PC-9 (cell line): ENCODE measurements at regions not wholly inside any gene's neighbourhood (a gene's known extent, or its start where the extent isn't known, plus 50 kb on each side); places are given as distances from the start of the nearest gene placed in this dataset.
A peak's percentile ranks its signal among the peaks of the same experiment; 100 is the strongest.

ENCODE experiments used
- BruUV-seq: library from RNA; stranded (reverse); fragments of 400-500 nt; replicated peaks from 2 replicates; lab custom pipeline; 2021; lab: Mats Ljungman, UMichigan
- CTCF ChIA-PET: fragments of 300-600 bp; sonication (Branson Sonifier 250); formaldehyde crosslinking; loops from one replicate; lab custom pipeline; 2022; ENCODE audit warnings: antibody characterized with exemption; lab: Charles Lee
- POLR2A ChIA-PET: fragments of 300-600 bp; sonication (Branson Sonifier 250); formaldehyde crosslinking; loops from one replicate; lab custom pipeline; 2022; ENCODE audit warnings: antibody characterized with exemption; ENCODE audit not compliant: unreplicated experiment; lab: Charles Lee
- DNase-seq, 2 experiments: peaks; one replicate each; pipeline versions ENCODE4 v3.0.0 to v3.0.0-alpha.2; 2015 to 2022; ENCODE audit warnings: mixed read lengths in 1 of 2
- H2AFZ ChIP-seq: fragments of 200-600 bp; sonication (generic); 2 replicates; pipeline ENCODE4 v1.8.1; 2017; ENCODE audit warnings: antibody characterized with exemption
- H3F3A ChIP-seq: fragments of 200-600 bp; sonication (generic); 2 replicates; pipeline ENCODE4 v1.8.1; 2017; ENCODE audit warnings: antibody characterized with exemption, mild to moderate bottlenecking, low read depth; ENCODE audit not compliant: insufficient read depth
- H3K27ac ChIP-seq: fragments of 200-600 bp; sonication (generic); 2 replicates; pipeline ENCODE4 v1.6.1; 2016; ENCODE audit warnings: mixed run types
- H3K27me3 ChIP-seq: fragments of 200-600 bp; sonication (generic); 2 replicates; pipeline ENCODE4 v1.6.1; 2016; ENCODE audit warnings: low read depth, mixed run types; ENCODE audit not compliant: insufficient read depth
- H3K36me3 ChIP-seq: fragments of 200-600 bp; sonication (generic); 2 replicates; pipeline ENCODE4 v1.6.1; 2016; ENCODE audit warnings: low read depth, mixed run types
- H3K4me1 ChIP-seq: fragments of 200-600 bp; sonication (generic); replicated peaks from 2 replicates; pipeline ENCODE4 v1.6.1; 2016; ENCODE audit warnings: mixed run types; ENCODE audit not compliant: insufficient read depth
- H3K4me2 ChIP-seq: fragments of 200-600 bp; sonication (generic); 2 replicates; pipeline ENCODE4 v1.6.1; 2017; ENCODE audit warnings: mixed run types
- H3K4me3 ChIP-seq: fragments of 200-600 bp; sonication (generic); 2 replicates; pipeline ENCODE4 v1.6.1; 2016; ENCODE audit warnings: mixed run types
- H3K79me2 ChIP-seq: fragments of 200-600 bp; sonication (generic); 2 replicates; pipeline ENCODE4 v1.6.1; 2017; ENCODE audit warnings: low read depth, mixed run types
- H3K9me2 ChIP-seq: fragments of 200-600 bp; sonication (generic); 2 replicates; pipeline ENCODE4 v1.8.1; 2017; ENCODE audit warnings: mild to moderate bottlenecking; ENCODE audit not compliant: insufficient read depth
- H3K9me3 ChIP-seq: fragments of 200-600 bp; sonication (generic); 2 replicates; pipeline ENCODE4 v1.8.1; 2016; ENCODE audit warnings: low read depth; ENCODE audit not compliant: insufficient read depth
- H4K20me1 ChIP-seq: fragments of 200-600 bp; sonication (generic); 2 replicates; pipeline ENCODE4 v1.8.1; 2017; ENCODE audit not compliant: insufficient read depth
- CTCF ChIP-seq: fragments of 200-600 bp; sonication (generic); conservative IDR thresholded peaks from 2 replicates; pipeline ENCODE4 v1.6.1; 2017; ENCODE audit warnings: mixed run types, antibody characterized with exemption, mild to moderate bottlenecking, moderate library complexity
- EZH2 ChIP-seq: fragments of 200-600 bp; sonication (generic); IDR thresholded peaks from 2 replicates; pipeline ENCODE4 v1.8.0; 2017; ENCODE audit warnings: antibody characterized with exemption, low read depth
- intact Hi-C: fragments of 100-400 bp; cut with micrococcal nuclease; formaldehyde crosslinking; loops from one replicate; pipeline ENCODE4 v1.10.0; 2022; ENCODE audit not compliant: unreplicated experiment

GRCh38 chr22:48520207-48520606, 1307.5 kb downstream of the BRD1 start:
- Histone ChIP-seq H3K27me3 (peaks cover 99% of the 10 kb centered on the region), H3K4me2 (no peak overlapping the region), H3K36me3 (no peaks in the 10 kb centered on the region), H4K20me1 (no peaks in the 10 kb centered on the region; the same call in 1 of the 2 replicates), H2AFZ (no peak overlapping the region), H3K4me3 (no peak overlapping the region), H3F3A (no peaks in the 10 kb centered on the region), H3K4me1 (no peaks in the 10 kb centered on the region), H3K9me3 (no peaks in the 10 kb centered on the region), H3K9me2 (no peaks in the 10 kb centered on the region), H3K79me2 (no peaks in the 10 kb centered on the region), H3K27ac (no peak overlapping the region)
- intact Hi-C loops, result no loop called here
- ChIA-PET POLR2A (no interaction called here), CTCF (no interaction called here)
- BruUV-seq, result no TSS peak
- no peak for TF ChIP-seq CTCF
- peak; percentile 84; the same call in 1 of the 2 replicates for TF ChIP-seq EZH2
- DNase-seq, result no peak

GRCh38 chr22:48517039-48518030, 1310.3 kb downstream of the BRD1 start:
- Histone ChIP-seq H3K9me2 (no peaks in the 10 kb centered on the region), H3K27ac (no peak overlapping the region), H3K9me3 (no peaks in the 10 kb centered on the region), H3K79me2 (no peaks in the 10 kb centered on the region), H2AFZ (no peak overlapping the region), H3K36me3 (no peaks in the 10 kb centered on the region), H3K4me1 (no peaks in the 10 kb centered on the region), H3K27me3 (peaks cover 99% of the 10 kb centered on the region), H4K20me1 (no peaks in the 10 kb centered on the region), H3K4me2 (no peak overlapping the region), H3F3A (no peaks in the 10 kb centered on the region), H3K4me3 (no peak overlapping the region)
- BruUV-seq, result no TSS peak
- intact Hi-C loops, result no loop called here
- TF ChIP-seq CTCF (peak; percentile 47), EZH2 (no peak)
- peak in 1 of 2 experiments; percentile 4 for DNase-seq
- ChIA-PET POLR2A (interaction anchor here (0.6 kb wide), 1 partner anchor 1401 kb away, joined by 5 read pairs; the partner anchor contains the start of gene CRELD2), CTCF (no interaction called here)

- H2AFZ ChIP-seq, result no peak overlapping the region
- H3K4me1 ChIP-seq, result no peaks in the 10 kb centered on the region
- H3K36me3 ChIP-seq, result no peaks in the 10 kb centered on the region
- POLR2A ChIA-PET, result no interaction called here
- H3K9me3 ChIP-seq, result no peaks in the 10 kb centered on the region
- no peaks in the 10 kb centered on the region for H3F3A ChIP-seq
- no peak overlapping the region for H3K4me2 ChIP-seq
- H3K27ac ChIP-seq, result no peak overlapping the region
- TF ChIP-seq CTCF (no peak), EZH2 (no peak)
- CTCF ChIA-PET, result no interaction called here
- no TSS peak for BruUV-seq
- no peaks in the 10 kb centered on the region for H3K9me2 ChIP-seq
- H4K20me1 ChIP-seq, result no peaks in the 10 kb centered on the region
- no peaks in the 10 kb centered on the region for H3K79me2 ChIP-seq
- intact Hi-C loops, result no loop called here
- no peak for DNase-seq
- no peak overlapping the region for H3K4me3 ChIP-seq
- peaks cover 99% of the 10 kb centered on the region for H3K27me3 ChIP-seq
These were observed 1311.1 kb downstream of the BRD1 start for GRCh38 chr22:48516571-48516970.
